ENCODE measurements at regions not wholly inside any gene's neighbourhood (a gene's known extent, or its start where the extent isn't known, plus 50 kb on each side); places are given as distances from the start of the nearest gene placed in this dataset.

DNA sequence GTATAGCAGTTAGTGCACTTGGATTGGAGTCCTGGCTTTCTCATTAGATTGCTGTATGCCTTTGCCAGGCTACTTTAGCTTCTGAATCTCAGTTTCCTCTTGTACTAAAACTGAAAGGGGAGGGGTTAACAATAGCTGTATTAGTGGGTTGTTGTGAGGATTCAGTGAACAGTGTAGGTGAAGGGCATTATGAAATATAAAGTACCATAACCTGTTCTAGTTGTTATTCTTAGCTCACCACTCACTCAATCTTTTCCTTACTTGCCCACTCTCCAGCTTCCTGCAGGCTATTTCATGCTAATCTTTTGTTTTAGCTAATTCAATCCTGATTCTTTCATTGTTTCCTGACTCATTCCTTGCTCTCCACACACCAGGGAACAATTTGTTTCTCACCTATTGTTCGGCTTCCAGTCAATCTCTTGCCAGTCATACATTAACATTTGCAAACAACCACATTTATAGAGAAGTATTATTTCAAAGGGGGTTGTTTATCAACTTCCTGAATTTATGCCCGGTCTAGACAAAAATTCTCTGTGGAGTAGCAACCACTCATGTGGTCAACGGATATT is 50.6 kb upstream of the EDA start (continued):
- TF ChIP-seq BACH1 (IDR thresholded peaks at IDR 0.05; ENCODE audit: low read length), result no peak
- TF ChIP-seq SRF (IDR thresholded peaks at IDR 0.05; ENCODE audit: low read depth, low read length), result no peak
- no peak for TF ChIP-seq KDM5A (IDR thresholded peaks at IDR 0.05; ENCODE audit: low read length)
- no peak for TF ChIP-seq EP300 (IDR thresholded peaks at IDR 0.05; ENCODE audit: borderline replicate concordance in 1 of 2, low read depth in 2 of 2, low read length in 2 of 2)
- TF ChIP-seq MAFK (IDR thresholded peaks at IDR 0.05; ENCODE audit: low read depth, low read length), result no peak

Data from H1 (cell line).